ENCODE measurements at regions not wholly inside any gene's neighbourhood (a gene's known extent, or its start where the extent isn't known, plus 50 kb on each side); places are given as distances from the start of the nearest gene placed in this dataset.

GRCh38 chr21:28261298-28261697 lies 731.4 kb downstream of the LTN1 start:
- no peak for DNase-seq (ENCODE audit: extremely low read depth, low read depth)

GRCh38 chr21:28257276-28257675 lies 735.4 kb downstream of the LTN1 start:
- TF ChIP-seq CTCF (IDR thresholded peaks at IDR 0.05; ENCODE audit: low read depth, low read length, missing control alignments), result no peak
- H3K4me3 ChIP-seq (replicated peaks; ENCODE audit: low read depth, low read length), result no peak overlapping the region
- DNase-seq (ENCODE audit: extremely low read depth, low read depth), result no peak

More at GRCh38 chr21:28261298-28261697, 731.4 kb downstream of the LTN1 start:
- H3K4me3 ChIP-seq (replicated peaks; ENCODE audit: low read depth, low read length), result no peak overlapping the region
- no peak for TF ChIP-seq CTCF (IDR thresholded peaks at IDR 0.05; ENCODE audit: low read depth, low read length, missing control alignments)

- TF ChIP-seq CTCF (IDR thresholded peaks at IDR 0.05; ENCODE audit: low read depth, low read length, missing control alignments), result no peak
- DNase-seq (ENCODE audit: extremely low read depth, low read depth), result no peak
- H3K4me3 ChIP-seq (replicated peaks; ENCODE audit: low read depth, low read length), result no peak overlapping the region
These were observed 735.8 kb downstream of the LTN1 start for GRCh38 chr21:28256837-28257236.

GRCh38 chr21:28256420-28256831 lies 736.3 kb downstream of the LTN1 start:
- no peak for TF ChIP-seq CTCF (IDR thresholded peaks at IDR 0.05; ENCODE audit: low read depth, low read length, missing control alignments)

GRCh38 chr21:28253961-28254360 lies 738.7 kb downstream of the LTN1 start:
- no peak for TF ChIP-seq CTCF (IDR thresholded peaks at IDR 0.05; ENCODE audit: low read depth, low read length, missing control alignments)
- H3K4me3 ChIP-seq (replicated peaks; ENCODE audit: low read depth, low read length), result no peak overlapping the region
- DNase-seq (ENCODE audit: extremely low read depth, low read depth), result no peak

More at GRCh38 chr21:28256420-28256831, 736.3 kb downstream of the LTN1 start:
- DNase-seq (ENCODE audit: extremely low read depth, low read depth), result no peak
- no peak overlapping the region for H3K4me3 ChIP-seq (replicated peaks; ENCODE audit: low read depth, low read length)

- H3K4me3 ChIP-seq (replicated peaks; ENCODE audit: low read depth, low read length), result no peak overlapping the region
- no peak for TF ChIP-seq CTCF (IDR thresholded peaks at IDR 0.05; ENCODE audit: low read depth, low read length, missing control alignments)
- DNase-seq (ENCODE audit: extremely low read depth, low read depth), result no peak
These were observed 739.3 kb downstream of the LTN1 start for GRCh38 chr21:28253338-28253737.

GRCh38 chr21:28252928-28253327 lies 739.7 kb downstream of the LTN1 start:
- no peak for DNase-seq (ENCODE audit: extremely low read depth, low read depth)

More at GRCh38 chr21:28252928-28253327, 739.7 kb downstream of the LTN1 start:
- no peak overlapping the region for H3K4me3 ChIP-seq (replicated peaks; ENCODE audit: low read depth, low read length)
- no peak for TF ChIP-seq CTCF (IDR thresholded peaks at IDR 0.05; ENCODE audit: low read depth, low read length, missing control alignments)

Measured in HFF-Myc (cell line).